ENCODE measurements at regions not wholly inside any gene's neighbourhood (a gene's known extent, or its start where the extent isn't known, plus 50 kb on each side); places are given as distances from the start of the nearest gene placed in this dataset.

- H3K9me3 ChIP-seq = no peaks in the 10 kb centered on the region
- DNase-seq = no peak
- H3K4me1 ChIP-seq = peaks cover 0 to 20% (median 4%) of the 10 kb centered on the region in 4 donors
- no peak overlapping the region for H3K27ac ChIP-seq
- TF ChIP-seq EP300 (IDR thresholded peaks at IDR 0.05) (no peak), CTCF (IDR thresholded peaks at IDR 0.05) (no peak)
- intact Hi-C loops (cut with DNase I; ENCODE audit: low total_unique reads) = no loop called here
- 51 to 71% (median 59%) methylated on average over 4 of the region's 4 CpGs for WGBS, 5 donors
- H3K4me3 ChIP-seq = no peak overlapping the region
- no peaks in the 10 kb centered on the region for H3K36me3 ChIP-seq
- H3K27me3 ChIP-seq = no peaks in the 10 kb centered on the region
Observed at GRCh38 chr2:217366266-217366895, 506.5 kb upstream of the TNP1 start.

- TF ChIP-seq POLR2A (IDR thresholded peaks at IDR 0.05) = no peak
- no peak for TF ChIP-seq EP300 (IDR thresholded peaks at IDR 0.05)
- no peak for TF ChIP-seq POLR2AphosphoS5 (IDR thresholded peaks at IDR 0.05)
- no peak for TF ChIP-seq CTCF (IDR thresholded peaks at IDR 0.05)
- H3K4me1 ChIP-seq = peaks cover 0 to 27% (median 8%) of the 10 kb centered on the region in 4 donors
- H3K9me3 ChIP-seq = no peaks in the 10 kb centered on the region
- 44 to 62% (median 57%) methylated on average over 3 of the region's 3 CpGs for WGBS, 5 donors
- DNase-seq = no peak
- H3K36me3 ChIP-seq = no peaks in the 10 kb centered on the region
- no peaks in the 10 kb centered on the region for H3K27me3 ChIP-seq
- intact Hi-C loops (cut with DNase I; ENCODE audit: low total_unique reads) = no loop called here
- no peak overlapping the region for H3K4me3 ChIP-seq
- no peak overlapping the region for H3K27ac ChIP-seq
Observed at GRCh38 chr2:217365656-217366055, 505.8 kb upstream of the TNP1 start.

- intact Hi-C loops (cut with DNase I; ENCODE audit: low total_unique reads) = no loop called here
- H3K4me3 ChIP-seq = no peak overlapping the region
- no peak for DNase-seq
- peaks cover 0 to 37% (median 14%) of the 10 kb centered on the region in 4 donors for H3K4me1 ChIP-seq
- no peaks in the 10 kb centered on the region for H3K36me3 ChIP-seq
- TF ChIP-seq CTCF (IDR thresholded peaks at IDR 0.05) (no peak), POLR2A (IDR thresholded peaks at IDR 0.05) (no peak)
- no peaks in the 10 kb centered on the region for H3K27me3 ChIP-seq
- H3K9me3 ChIP-seq = no peaks in the 10 kb centered on the region
- H3K27ac ChIP-seq = peak overlapping the region in 1 of 5 donors; percentile 76
Observed at GRCh38 chr2:217364224-217364623, 504.4 kb upstream of the TNP1 start.

- Histone ChIP-seq H3K4me3 (no peak overlapping the region), H3K4me1 (peaks cover 0 to 37% (median 14%) of the 10 kb centered on the region in 4 donors), H3K36me3 (no peaks in the 10 kb centered on the region), H3K27ac (peak overlapping the region in 2 of 5 donors; percentile 72 to 76), H3K27me3 (no peaks in the 10 kb centered on the region), H3K9me3 (no peaks in the 10 kb centered on the region)
- no peak for TF ChIP-seq POLR2AphosphoS5 (IDR thresholded peaks at IDR 0.05)
- no peak for TF ChIP-seq CTCF (IDR thresholded peaks at IDR 0.05)
- no peak for TF ChIP-seq POLR2A (IDR thresholded peaks at IDR 0.05)
- TF ChIP-seq EP300 (IDR thresholded peaks at IDR 0.05) = no peak
- WGBS, 5 donors = 75 to 84% (median 80%) methylated on average over 3 of the region's 3 CpGs
- intact Hi-C loops (cut with DNase I; ENCODE audit: low total_unique reads) = no loop called here
- no peak for DNase-seq
Observed at GRCh38 chr2:217363470-217363869, 503.6 kb upstream of the TNP1 start.
